ENCODE measurements at regions not wholly inside any gene's neighbourhood (a gene's known extent, or its start where the extent isn't known, plus 50 kb on each side); places are given as distances from the start of the nearest gene placed in this dataset.

DNA sequence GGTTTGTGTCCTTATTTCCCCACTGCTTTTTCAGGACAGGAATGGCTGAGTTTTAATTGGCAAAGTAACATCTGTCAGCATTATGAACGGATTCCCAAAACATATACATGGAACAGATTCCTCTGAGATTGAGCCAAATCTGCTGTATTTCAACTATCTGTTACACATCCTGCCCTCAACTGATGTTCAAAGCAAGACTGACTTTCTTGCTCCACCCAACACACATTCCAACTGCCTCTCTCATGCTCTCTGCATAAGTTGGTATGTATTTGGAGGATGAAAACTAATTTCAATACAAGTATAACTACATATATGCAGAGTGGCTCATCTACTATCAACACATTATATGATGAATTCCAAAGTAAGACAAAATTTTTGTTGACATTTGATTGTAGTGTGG, 342.2 kb downstream of the GATA3 start:
- TF ChIP-seq, protein P1, sequence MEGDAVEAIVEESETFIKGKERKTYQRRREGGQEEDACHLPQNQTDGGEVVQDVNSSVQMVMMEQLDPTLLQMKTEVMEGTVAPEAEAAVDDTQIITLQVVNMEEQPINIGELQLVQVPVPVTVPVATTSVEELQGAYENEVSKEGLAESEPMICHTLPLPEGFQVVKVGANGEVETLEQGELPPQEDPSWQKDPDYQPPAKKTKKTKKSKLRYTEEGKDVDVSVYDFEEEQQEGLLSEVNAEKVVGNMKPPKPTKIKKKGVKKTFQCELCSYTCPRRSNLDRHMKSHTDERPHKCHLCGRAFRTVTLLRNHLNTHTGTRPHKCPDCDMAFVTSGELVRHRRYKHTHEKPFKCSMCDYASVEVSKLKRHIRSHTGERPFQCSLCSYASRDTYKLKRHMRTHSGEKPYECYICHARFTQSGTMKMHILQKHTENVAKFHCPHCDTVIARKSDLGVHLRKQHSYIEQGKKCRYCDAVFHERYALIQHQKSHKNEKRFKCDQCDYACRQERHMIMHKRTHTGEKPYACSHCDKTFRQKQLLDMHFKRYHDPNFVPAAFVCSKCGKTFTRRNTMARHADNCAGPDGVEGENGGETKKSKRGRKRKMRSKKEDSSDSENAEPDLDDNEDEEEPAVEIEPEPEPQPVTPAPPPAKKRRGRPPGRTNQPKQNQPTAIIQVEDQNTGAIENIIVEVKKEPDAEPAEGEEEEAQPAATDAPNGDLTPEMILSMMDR (IDR thresholded peaks at IDR 0.05; ENCODE audit: insufficient read depth, low read length) = no peak
- no peak for TF ChIP-seq POLR2AphosphoS5 (IDR thresholded peaks at IDR 0.05; ENCODE audit: low read depth)
- TF ChIP-seq, protein P2, sequence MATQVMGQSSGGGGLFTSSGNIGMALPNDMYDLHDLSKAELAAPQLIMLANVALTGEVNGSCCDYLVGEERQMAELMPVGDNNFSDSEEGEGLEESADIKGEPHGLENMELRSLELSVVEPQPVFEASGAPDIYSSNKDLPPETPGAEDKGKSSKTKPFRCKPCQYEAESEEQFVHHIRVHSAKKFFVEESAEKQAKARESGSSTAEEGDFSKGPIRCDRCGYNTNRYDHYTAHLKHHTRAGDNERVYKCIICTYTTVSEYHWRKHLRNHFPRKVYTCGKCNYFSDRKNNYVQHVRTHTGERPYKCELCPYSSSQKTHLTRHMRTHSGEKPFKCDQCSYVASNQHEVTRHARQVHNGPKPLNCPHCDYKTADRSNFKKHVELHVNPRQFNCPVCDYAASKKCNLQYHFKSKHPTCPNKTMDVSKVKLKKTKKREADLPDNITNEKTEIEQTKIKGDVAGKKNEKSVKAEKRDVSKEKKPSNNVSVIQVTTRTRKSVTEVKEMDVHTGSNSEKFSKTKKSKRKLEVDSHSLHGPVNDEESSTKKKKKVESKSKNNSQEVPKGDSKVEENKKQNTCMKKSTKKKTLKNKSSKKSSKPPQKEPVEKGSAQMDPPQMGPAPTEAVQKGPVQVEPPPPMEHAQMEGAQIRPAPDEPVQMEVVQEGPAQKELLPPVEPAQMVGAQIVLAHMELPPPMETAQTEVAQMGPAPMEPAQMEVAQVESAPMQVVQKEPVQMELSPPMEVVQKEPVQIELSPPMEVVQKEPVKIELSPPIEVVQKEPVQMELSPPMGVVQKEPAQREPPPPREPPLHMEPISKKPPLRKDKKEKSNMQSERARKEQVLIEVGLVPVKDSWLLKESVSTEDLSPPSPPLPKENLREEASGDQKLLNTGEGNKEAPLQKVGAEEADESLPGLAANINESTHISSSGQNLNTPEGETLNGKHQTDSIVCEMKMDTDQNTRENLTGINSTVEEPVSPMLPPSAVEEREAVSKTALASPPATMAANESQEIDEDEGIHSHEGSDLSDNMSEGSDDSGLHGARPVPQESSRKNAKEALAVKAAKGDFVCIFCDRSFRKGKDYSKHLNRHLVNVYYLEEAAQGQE (IDR thresholded peaks at IDR 0.05; ENCODE audit: insufficient replicate concordance, low read depth) = no peak

Data from HL-60 (cell line).